Esophagus squamous epithelium (tissue), 5 donors: ENCODE measurements at regions not wholly inside any gene's neighbourhood (a gene's known extent, or its start where the extent isn't known, plus 50 kb on each side); places are given as distances from the start of the nearest gene placed in this dataset.
"Not testable (repeated sequence)": the region's sequence is repeated elsewhere in the genome, so short reads cannot be mapped to it uniquely, and the experiment has no call there.

Experiments
- DNase-seq: peaks from one replicate; lab custom pipeline; 2025; lab: John Stamatoyannopoulos, UW
- H3K27ac ChIP-seq, 4 donors: fragments of 200-600 bp; sonication (generic); one replicate each; pipeline ENCODE4 v1.5.1; 2016 to 2019; ENCODE audit warnings: mild to moderate bottlenecking in 1 of 4
- H3K27me3 ChIP-seq, 4 donors: fragments of 200-600 bp; sonication (generic); 1 replicate in 3 of 4; 2 replicates in 1 of 4; pipeline versions ENCODE4 v1.5.1 to v1.6.0; 2017 to 2021; ENCODE audit warnings: antibody characterized with exemption in 1 of 4
- H3K36me3 ChIP-seq, 3 donors: fragments of 200-600 bp; sonication (generic); one replicate each; pipeline ENCODE4 v1.5.1; 2016 to 2019
- H3K4me1 ChIP-seq, 3 donors: fragments of 200-600 bp; sonication (generic); one replicate each; pipeline ENCODE4 v1.5.1; 2017 to 2019
- H3K4me3 ChIP-seq, 4 donors: fragments of 200-600 bp; sonication (generic); 1 replicate in 3 of 4; 2 replicates in 1 of 4; pipeline ENCODE4 v1.5.1; 2016 to 2019; ENCODE audit warnings: mild to moderate bottlenecking in 2 of 4, moderate library complexity in 1 of 4
- H3K9me3 ChIP-seq, 3 donors: fragments of 200-600 bp; sonication (generic); one replicate each; pipeline ENCODE4 v1.5.1; 2016 to 2019
- POLR2A ChIP-seq, 4 donors: fragments of 450-650 bp; IDR thresholded peaks; one replicate each; pipeline ENCODE4 v1.6.1; 2017; ENCODE audit warnings: antibody characterized with exemption in 4 of 4, mild to moderate bottlenecking in 4 of 4, moderate library complexity in 3 of 4
- WGBS, 2 donors: methylation state at CpG; one replicate each; pipeline ENCODE4 v1.1.5; 2018; 5-methylcytosine and 5-hydroxymethylcytosine counted together
- intact Hi-C: fragments of 100-400 bp; cut with DNase I; formaldehyde crosslinking; loops from one replicate; pipeline ENCODE4 v1.15.0; 2022
- TF ChIP-seq, protein P1 (sequence below), 6 experiments: fragments of 450-650 bp in 4 of 6; fragments of 200-600 bp in 2 of 6; sonication (generic) in 2 of 6; IDR thresholded peaks; one replicate each; pipeline ENCODE4 v1.5.1; 2016 to 2019; ENCODE audit warnings: antibody characterized with exemption in 6 of 6, mild to moderate bottlenecking in 4 of 6, moderate library complexity in 4 of 6
- donor health status: DM: yes; HTN: yes; CAD: no.

DNA sequence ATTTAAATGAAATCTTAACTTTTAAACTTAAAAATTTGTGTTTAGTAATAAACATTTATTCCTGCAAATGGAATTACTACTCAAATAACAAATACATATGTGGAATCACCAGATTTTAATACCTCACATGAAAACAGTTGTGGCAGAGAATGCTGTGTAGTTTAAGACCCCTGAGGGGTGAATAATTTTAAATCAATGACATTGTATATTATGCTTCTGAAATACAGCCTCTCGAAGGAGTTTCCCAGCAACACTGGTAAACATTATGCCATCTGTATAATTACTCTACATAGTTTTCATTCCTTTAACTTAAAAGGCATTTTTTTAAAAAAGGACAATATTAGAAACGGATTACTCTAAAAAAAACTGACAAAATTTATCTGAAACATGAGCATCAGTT is 2313.3 kb downstream of the ARAP2 start:
- Histone ChIP-seq H3K27ac (no peak overlapping the region), H3K36me3 (no peaks in the 10 kb centered on the region), H3K9me3 (no peaks in the 10 kb centered on the region), H3K4me1 (no peaks in the 10 kb centered on the region), H3K4me3 (no peak overlapping the region), H3K27me3 (no peaks in the 10 kb centered on the region)
- WGBS, 2 donors: 39 to 53% methylated on average over 2 of the region's 2 CpGs
- TF ChIP-seq, protein P1, sequence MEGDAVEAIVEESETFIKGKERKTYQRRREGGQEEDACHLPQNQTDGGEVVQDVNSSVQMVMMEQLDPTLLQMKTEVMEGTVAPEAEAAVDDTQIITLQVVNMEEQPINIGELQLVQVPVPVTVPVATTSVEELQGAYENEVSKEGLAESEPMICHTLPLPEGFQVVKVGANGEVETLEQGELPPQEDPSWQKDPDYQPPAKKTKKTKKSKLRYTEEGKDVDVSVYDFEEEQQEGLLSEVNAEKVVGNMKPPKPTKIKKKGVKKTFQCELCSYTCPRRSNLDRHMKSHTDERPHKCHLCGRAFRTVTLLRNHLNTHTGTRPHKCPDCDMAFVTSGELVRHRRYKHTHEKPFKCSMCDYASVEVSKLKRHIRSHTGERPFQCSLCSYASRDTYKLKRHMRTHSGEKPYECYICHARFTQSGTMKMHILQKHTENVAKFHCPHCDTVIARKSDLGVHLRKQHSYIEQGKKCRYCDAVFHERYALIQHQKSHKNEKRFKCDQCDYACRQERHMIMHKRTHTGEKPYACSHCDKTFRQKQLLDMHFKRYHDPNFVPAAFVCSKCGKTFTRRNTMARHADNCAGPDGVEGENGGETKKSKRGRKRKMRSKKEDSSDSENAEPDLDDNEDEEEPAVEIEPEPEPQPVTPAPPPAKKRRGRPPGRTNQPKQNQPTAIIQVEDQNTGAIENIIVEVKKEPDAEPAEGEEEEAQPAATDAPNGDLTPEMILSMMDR (IDR thresholded peaks at IDR 0.05): no peak
- no peak for TF ChIP-seq POLR2A (IDR thresholded peaks at IDR 0.05)
- DNase-seq: no peak
- intact Hi-C loops: no loop called here

- H3K4me3 ChIP-seq: no peak overlapping the region
- no peaks in the 10 kb centered on the region for H3K27me3 ChIP-seq
- TF ChIP-seq, protein P1 (IDR thresholded peaks at IDR 0.05): no peak
- no peak for TF ChIP-seq POLR2A (IDR thresholded peaks at IDR 0.05)
- intact Hi-C loops: no loop called here
- H3K27ac ChIP-seq: no peak overlapping the region
- no peak for DNase-seq
- no peaks in the 10 kb centered on the region for H3K36me3 ChIP-seq
- no peaks in the 10 kb centered on the region for H3K4me1 ChIP-seq
- no peaks in the 10 kb centered on the region for H3K9me3 ChIP-seq
Observed at GRCh38 chr4:33940281-33940680, 2304.0 kb downstream of the ARAP2 start.

DNA sequence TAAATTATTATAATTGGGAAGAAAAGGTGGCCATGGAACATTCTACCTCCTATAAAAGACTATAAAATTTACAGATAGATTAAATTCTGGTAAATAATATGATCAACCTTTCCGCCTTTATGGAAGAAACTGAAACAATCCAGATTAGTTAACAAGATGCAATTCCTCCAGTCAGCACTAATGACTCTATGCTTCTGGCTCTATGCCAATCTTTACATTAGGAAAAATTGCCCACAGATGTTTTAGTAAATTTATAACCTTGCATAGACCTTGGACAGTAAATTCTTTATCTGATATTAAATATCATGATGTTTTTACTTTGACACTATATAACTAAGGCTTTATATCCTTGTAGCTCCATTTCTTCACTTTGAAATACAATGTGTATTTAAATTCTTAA is 2302.5 kb downstream of the ARAP2 start:
- H3K4me1 ChIP-seq: no peaks in the 10 kb centered on the region
- H3K9me3 ChIP-seq: no peaks in the 10 kb centered on the region
- no peaks in the 10 kb centered on the region for H3K36me3 ChIP-seq
- TF ChIP-seq POLR2A (IDR thresholded peaks at IDR 0.05): no peak
- TF ChIP-seq, protein P1 (IDR thresholded peaks at IDR 0.05): no peak
- intact Hi-C loops: no loop called here
- no peaks in the 10 kb centered on the region for H3K27me3 ChIP-seq
- 58 to 76% methylated on average over 1 of the region's 1 CpG for WGBS, 2 donors
- H3K4me3 ChIP-seq: no peak overlapping the region
- no peak overlapping the region for H3K27ac ChIP-seq
- no peak for DNase-seq

- intact Hi-C loops: no loop called here
- TF ChIP-seq, protein P1 (IDR thresholded peaks at IDR 0.05): no peak
- TF ChIP-seq POLR2A (IDR thresholded peaks at IDR 0.05): no peak
- Histone ChIP-seq H3K9me3 (no peaks in the 10 kb centered on the region), H3K4me1 (no peaks in the 10 kb centered on the region), H3K36me3 (no peaks in the 10 kb centered on the region), H3K27ac (no peak overlapping the region), H3K27me3 (no peaks in the 10 kb centered on the region), H3K4me3 (no peak overlapping the region)
- DNase-seq: no peak
Observed at GRCh38 chr4:33948921-33949320, 2295.4 kb downstream of the ARAP2 start.

DNA sequence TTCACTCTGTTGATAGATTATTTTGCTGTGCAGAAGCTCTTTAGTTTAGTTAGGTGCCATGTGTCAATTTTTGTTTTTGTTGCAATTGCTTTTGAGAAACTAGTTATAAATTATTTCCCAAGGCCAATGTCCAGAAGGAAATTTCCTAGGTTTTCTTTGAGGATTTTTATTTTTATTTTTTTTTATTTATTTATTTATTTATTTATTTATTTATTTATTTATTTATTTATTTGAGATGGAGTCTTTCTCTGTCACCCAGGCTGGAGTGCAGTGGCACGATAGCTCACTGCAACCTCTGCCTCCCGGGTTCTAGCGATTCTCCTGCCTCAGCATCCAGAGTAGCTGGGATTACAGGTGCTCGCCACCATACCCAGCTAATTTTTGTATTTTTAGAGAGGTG is 2290.5 kb downstream of the ARAP2 start:
- H3K27ac ChIP-seq, H3K27me3 ChIP-seq, H3K4me3 ChIP-seq, H3K4me1 ChIP-seq, DNase-seq, intact Hi-C loops, H3K36me3 ChIP-seq, H3K9me3 ChIP-seq: not testable (repeated sequence)
- WGBS, 2 donors: 94 to 98% methylated on average over 3 to 4 of the region's 4 CpGs

GRCh38 chr4:33954759-33955158 is 2289.6 kb downstream of the ARAP2 start:
- Histone ChIP-seq H3K27ac (no peak overlapping the region), H3K4me1 (no peaks in the 10 kb centered on the region), H3K4me3 (no peak overlapping the region), H3K36me3 (no peaks in the 10 kb centered on the region), H3K27me3 (no peaks in the 10 kb centered on the region), H3K9me3 (peaks cover 0 to 3% (median 0%) of the 10 kb centered on the region in 3 donors)
- intact Hi-C loops: no loop called here
- WGBS, 2 donors: 72 to 94% methylated on average over 2 to 5 of the region's 10 CpGs
- TF ChIP-seq POLR2A (IDR thresholded peaks at IDR 0.05): no peak
- TF ChIP-seq, protein P1 (IDR thresholded peaks at IDR 0.05): no peak
- no peak for DNase-seq
